ENCODE measurements at regions not wholly inside any gene's neighbourhood (a gene's known extent, or its start where the extent isn't known, plus 50 kb on each side); places are given as distances from the start of the nearest gene placed in this dataset.

DNA sequence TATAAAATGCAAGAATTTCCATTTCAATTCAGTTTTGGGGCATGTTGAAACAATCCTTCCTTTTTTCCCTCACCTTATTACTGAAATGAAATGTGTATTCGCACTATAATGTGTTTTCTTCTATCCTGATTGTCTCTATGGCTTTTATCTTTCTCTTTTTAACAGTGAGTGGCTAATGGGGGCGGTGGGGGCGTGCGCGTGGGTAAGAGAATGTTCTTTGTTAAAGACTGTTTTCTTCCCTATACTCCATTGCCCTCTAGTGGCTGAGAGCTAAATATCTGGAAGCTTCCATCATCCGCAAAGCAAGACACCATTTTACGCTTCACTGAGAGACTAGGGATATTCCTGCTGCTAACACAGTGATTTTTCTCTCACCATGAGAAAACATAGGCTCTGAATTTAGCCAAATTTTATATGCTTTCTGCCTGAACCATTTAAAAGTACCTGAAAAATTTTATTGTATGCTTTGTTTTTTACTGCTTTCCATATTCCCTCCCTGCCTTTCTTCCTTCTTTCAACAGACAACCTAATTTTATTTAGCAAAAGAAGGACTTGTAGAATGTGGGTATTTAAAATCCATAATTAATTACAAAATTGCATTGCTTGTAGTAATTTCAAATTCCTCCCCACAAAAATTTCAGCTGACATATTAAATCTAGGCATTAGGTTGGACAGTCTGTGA lies 194.0 kb downstream of the GASK1B start:
- Histone ChIP-seq H3K4me3 (ENCODE audit: low read length) (no peak overlapping the region), H3K36me3 (ENCODE audit: control insufficient read depth, low read length) (no peaks in the 10 kb centered on the region), H3K9me2 (replicated peaks; ENCODE audit: control insufficient read depth, low read length) (no peaks in the 10 kb centered on the region), H3K27me3 (ENCODE audit: control insufficient read depth, low read length) (no peaks in the 10 kb centered on the region), H3K27ac (ENCODE audit: low read depth, low read length) (no peak overlapping the region), H3K4me1 (ENCODE audit: control insufficient read depth, low read length) (no peaks in the 10 kb centered on the region), H4K20me1 (ENCODE audit: control insufficient read depth, insufficient read depth, low read depth, low read length) (no peaks in the 10 kb centered on the region), H3F3A (ENCODE audit: control insufficient read depth, insufficient read depth) (no peaks in the 10 kb centered on the region), H3K9me3 (ENCODE audit: control insufficient read depth, insufficient read depth, low read length) (no peaks in the 10 kb centered on the region), H3K4me2 (ENCODE audit: low read length) (no peak overlapping the region), H3K79me2 (ENCODE audit: control insufficient read depth, low read length) (no peaks in the 10 kb centered on the region)
- TF ChIP-seq, protein P1, sequence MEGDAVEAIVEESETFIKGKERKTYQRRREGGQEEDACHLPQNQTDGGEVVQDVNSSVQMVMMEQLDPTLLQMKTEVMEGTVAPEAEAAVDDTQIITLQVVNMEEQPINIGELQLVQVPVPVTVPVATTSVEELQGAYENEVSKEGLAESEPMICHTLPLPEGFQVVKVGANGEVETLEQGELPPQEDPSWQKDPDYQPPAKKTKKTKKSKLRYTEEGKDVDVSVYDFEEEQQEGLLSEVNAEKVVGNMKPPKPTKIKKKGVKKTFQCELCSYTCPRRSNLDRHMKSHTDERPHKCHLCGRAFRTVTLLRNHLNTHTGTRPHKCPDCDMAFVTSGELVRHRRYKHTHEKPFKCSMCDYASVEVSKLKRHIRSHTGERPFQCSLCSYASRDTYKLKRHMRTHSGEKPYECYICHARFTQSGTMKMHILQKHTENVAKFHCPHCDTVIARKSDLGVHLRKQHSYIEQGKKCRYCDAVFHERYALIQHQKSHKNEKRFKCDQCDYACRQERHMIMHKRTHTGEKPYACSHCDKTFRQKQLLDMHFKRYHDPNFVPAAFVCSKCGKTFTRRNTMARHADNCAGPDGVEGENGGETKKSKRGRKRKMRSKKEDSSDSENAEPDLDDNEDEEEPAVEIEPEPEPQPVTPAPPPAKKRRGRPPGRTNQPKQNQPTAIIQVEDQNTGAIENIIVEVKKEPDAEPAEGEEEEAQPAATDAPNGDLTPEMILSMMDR (IDR thresholded peaks at IDR 0.05; ENCODE audit: low read depth, low read length, poor library complexity, severe bottlenecking): peak; percentile 78
- no peak for TF ChIP-seq EZH2phosphoT487 (IDR thresholded peaks at IDR 0.05; ENCODE audit: borderline replicate concordance, low read length)

DNA sequence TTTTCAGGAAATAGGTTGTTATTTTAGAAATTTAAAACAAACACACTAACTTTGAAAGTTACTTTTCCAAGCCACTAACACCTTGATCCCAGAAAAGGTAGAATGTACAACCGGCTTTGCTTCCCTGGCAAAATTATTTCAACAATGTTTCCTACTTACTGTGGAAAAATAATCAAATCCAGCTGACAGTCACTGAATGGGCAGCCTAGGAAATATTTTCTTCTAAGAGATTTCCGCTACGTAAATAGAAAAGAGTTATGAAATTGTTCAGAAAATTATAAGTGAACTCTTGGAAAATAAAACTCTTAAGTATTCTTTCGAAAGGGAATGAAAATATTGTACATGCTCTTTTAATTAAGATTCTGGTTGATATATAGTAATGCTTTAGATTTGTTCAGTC lies 195.7 kb downstream of the GASK1B start:
- Histone ChIP-seq H3K4me2 (ENCODE audit: low read length) (no peak overlapping the region), H3K27ac (ENCODE audit: low read depth, low read length) (no peak overlapping the region), H3K4me3 (ENCODE audit: low read length) (no peak overlapping the region), H3K9me3 (ENCODE audit: control insufficient read depth, insufficient read depth, low read length) (no peaks in the 10 kb centered on the region), H3K9me2 (replicated peaks; ENCODE audit: control insufficient read depth, low read length) (no peaks in the 10 kb centered on the region), H3K4me1 (ENCODE audit: control insufficient read depth, low read length) (no peaks in the 10 kb centered on the region), H3F3A (ENCODE audit: control insufficient read depth, insufficient read depth) (no peaks in the 10 kb centered on the region), H3K79me2 (ENCODE audit: control insufficient read depth, low read length) (no peaks in the 10 kb centered on the region), H3K27me3 (ENCODE audit: control insufficient read depth, low read length) (no peaks in the 10 kb centered on the region), H4K20me1 (ENCODE audit: control insufficient read depth, insufficient read depth, low read depth, low read length) (no peaks in the 10 kb centered on the region), H3K36me3 (ENCODE audit: control insufficient read depth, low read length) (no peaks in the 10 kb centered on the region)
- TF ChIP-seq, protein P1 (IDR thresholded peaks at IDR 0.05; ENCODE audit: low read depth, low read length, poor library complexity, severe bottlenecking): no peak
- no peak for TF ChIP-seq EZH2phosphoT487 (IDR thresholded peaks at IDR 0.05; ENCODE audit: borderline replicate concordance, low read length)

DNA sequence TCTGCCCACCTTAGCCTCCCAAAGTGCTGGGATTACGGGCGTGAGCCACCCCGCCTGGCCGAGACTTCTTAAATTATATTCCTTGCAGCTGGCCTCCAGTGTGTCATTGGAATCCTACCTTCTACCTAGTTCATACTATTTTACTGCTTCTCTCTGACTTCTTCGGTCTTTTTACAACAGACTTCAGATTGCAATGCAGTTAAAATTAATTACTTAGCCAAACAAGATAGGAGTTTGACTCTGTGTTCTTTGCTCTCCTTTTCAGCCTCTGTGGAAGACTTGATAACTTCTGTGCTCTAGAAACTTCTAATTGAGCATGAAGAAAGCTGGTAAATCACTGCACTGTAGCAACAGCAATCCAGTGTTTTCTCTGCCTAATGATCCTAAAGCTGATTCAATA lies 199.5 kb downstream of the GASK1B start:
- H3K9me2 ChIP-seq (replicated peaks; ENCODE audit: control insufficient read depth, low read length): no peaks in the 10 kb centered on the region
- no peak overlapping the region for H3K4me2 ChIP-seq (ENCODE audit: low read length)
- H3K36me3 ChIP-seq (ENCODE audit: control insufficient read depth, low read length): no peaks in the 10 kb centered on the region
- no peaks in the 10 kb centered on the region for H4K20me1 ChIP-seq (ENCODE audit: control insufficient read depth, insufficient read depth, low read depth, low read length)
- H3K27ac ChIP-seq (ENCODE audit: low read depth, low read length): no peak overlapping the region
- H3K4me3 ChIP-seq (ENCODE audit: low read length): no peak overlapping the region
- H3K9me3 ChIP-seq (ENCODE audit: control insufficient read depth, insufficient read depth, low read length): no peaks in the 10 kb centered on the region
- no peaks in the 10 kb centered on the region for H3F3A ChIP-seq (ENCODE audit: control insufficient read depth, insufficient read depth)
- no peaks in the 10 kb centered on the region for H3K27me3 ChIP-seq (ENCODE audit: control insufficient read depth, low read length)
- no peak for TF ChIP-seq EZH2phosphoT487 (IDR thresholded peaks at IDR 0.05; ENCODE audit: borderline replicate concordance, low read length)
- TF ChIP-seq, protein P1 (IDR thresholded peaks at IDR 0.05; ENCODE audit: low read depth, low read length, poor library complexity, severe bottlenecking): no peak
- no peaks in the 10 kb centered on the region for H3K79me2 ChIP-seq (ENCODE audit: control insufficient read depth, low read length)
- no peaks in the 10 kb centered on the region for H3K4me1 ChIP-seq (ENCODE audit: control insufficient read depth, low read length)

Data from DOHH2 (cell line).